ENCODE measurements at regions not wholly inside any gene's neighbourhood (a gene's known extent, or its start where the extent isn't known, plus 50 kb on each side); places are given as distances from the start of the nearest gene placed in this dataset.

GRCh38 chr1:188372821-188373220, 1544.1 kb downstream of the PLA2G4A start:
- H3K4me3 ChIP-seq (ENCODE audit: insufficient read depth, low read depth, low read length) = no peak overlapping the region
- H3K27me3 ChIP-seq (ENCODE audit: control insufficient read depth, insufficient read depth, low read length, poor library complexity, severe bottlenecking) = no peaks in the 10 kb centered on the region
- no peaks in the 10 kb centered on the region for H3K36me3 ChIP-seq (ENCODE audit: control insufficient read depth, insufficient read depth, low read length)
- no peaks in the 10 kb centered on the region for H3K4me1 ChIP-seq (ENCODE audit: control insufficient read depth, insufficient read depth, low read length)
- 86 to 97% methylated on average over 2 of the region's 2 CpGs for WGBS, 2 experiments
- no peaks in the 10 kb centered on the region for H3K9me3 ChIP-seq (ENCODE audit: control insufficient read depth, low read length)
- H3K27ac ChIP-seq (ENCODE audit: insufficient read depth, low read depth, low read length, poor library complexity, severe bottlenecking) = no peak overlapping the region

GRCh38 chr1:188382851-188383250, 1554.1 kb downstream of the PLA2G4A start:
- H3K27me3 ChIP-seq (ENCODE audit: control insufficient read depth, insufficient read depth, low read length, poor library complexity, severe bottlenecking) = no peaks in the 10 kb centered on the region
- H3K27ac ChIP-seq (ENCODE audit: insufficient read depth, low read depth, low read length, poor library complexity, severe bottlenecking) = no peak overlapping the region
- H3K9me3 ChIP-seq (ENCODE audit: control insufficient read depth, low read length) = no peaks in the 10 kb centered on the region
- no peaks in the 10 kb centered on the region for H3K36me3 ChIP-seq (ENCODE audit: control insufficient read depth, insufficient read depth, low read length)
- H3K4me3 ChIP-seq (ENCODE audit: insufficient read depth, low read depth, low read length) = no peak overlapping the region
- H3K4me1 ChIP-seq (ENCODE audit: control insufficient read depth, insufficient read depth, low read length) = no peaks in the 10 kb centered on the region
- WGBS, 2 experiments = 95% methylated on average over 2 of the region's 2 CpGs; no CpG with 5 or more reads in 1 of the 2 experiments

- WGBS, 2 experiments = 96% methylated on average over 5 of the region's 5 CpGs
These were observed 1557.4 kb downstream of the PLA2G4A start for GRCh38 chr1:188386161-188386560.

GRCh38 chr1:188386666-188387065, 1557.9 kb downstream of the PLA2G4A start:
- H3K36me3 ChIP-seq (ENCODE audit: control insufficient read depth, insufficient read depth, low read length) = no peaks in the 10 kb centered on the region
- H3K9me3 ChIP-seq (ENCODE audit: control insufficient read depth, low read length) = no peaks in the 10 kb centered on the region
- WGBS, 2 experiments = 79 to 93% methylated on average over 1 to 3 of the region's 3 CpGs
- no peaks in the 10 kb centered on the region for H3K4me1 ChIP-seq (ENCODE audit: control insufficient read depth, insufficient read depth, low read length)
- no peak overlapping the region for H3K4me3 ChIP-seq (ENCODE audit: insufficient read depth, low read depth, low read length)
- H3K27ac ChIP-seq (ENCODE audit: insufficient read depth, low read depth, low read length, poor library complexity, severe bottlenecking) = no peak overlapping the region
- no peaks in the 10 kb centered on the region for H3K27me3 ChIP-seq (ENCODE audit: control insufficient read depth, insufficient read depth, low read length, poor library complexity, severe bottlenecking)

More at GRCh38 chr1:188386161-188386560, 1557.4 kb downstream of the PLA2G4A start:
- no peak overlapping the region for H3K27ac ChIP-seq (ENCODE audit: insufficient read depth, low read depth, low read length, poor library complexity, severe bottlenecking)
- no peaks in the 10 kb centered on the region for H3K27me3 ChIP-seq (ENCODE audit: control insufficient read depth, insufficient read depth, low read length, poor library complexity, severe bottlenecking)
- no peaks in the 10 kb centered on the region for H3K9me3 ChIP-seq (ENCODE audit: control insufficient read depth, low read length)
- H3K36me3 ChIP-seq (ENCODE audit: control insufficient read depth, insufficient read depth, low read length) = no peaks in the 10 kb centered on the region
- no peaks in the 10 kb centered on the region for H3K4me1 ChIP-seq (ENCODE audit: control insufficient read depth, insufficient read depth, low read length)
- H3K4me3 ChIP-seq (ENCODE audit: insufficient read depth, low read depth, low read length) = no peak overlapping the region

GRCh38 chr1:188394677-188395076, 1565.9 kb downstream of the PLA2G4A start:
- H3K27ac ChIP-seq (ENCODE audit: insufficient read depth, low read depth, low read length, poor library complexity, severe bottlenecking) = no peak overlapping the region
- H3K4me3 ChIP-seq (ENCODE audit: insufficient read depth, low read depth, low read length) = no peak overlapping the region
- WGBS, 2 experiments = 88 to 92% methylated on average over 1 of the region's 1 CpG
- no peaks in the 10 kb centered on the region for H3K9me3 ChIP-seq (ENCODE audit: control insufficient read depth, low read length)
- H3K4me1 ChIP-seq (ENCODE audit: control insufficient read depth, insufficient read depth, low read length) = no peaks in the 10 kb centered on the region
- no peaks in the 10 kb centered on the region for H3K27me3 ChIP-seq (ENCODE audit: control insufficient read depth, insufficient read depth, low read length, poor library complexity, severe bottlenecking)
- H3K36me3 ChIP-seq (ENCODE audit: control insufficient read depth, insufficient read depth, low read length) = no peaks in the 10 kb centered on the region

GRCh38 chr1:188397521-188397920, 1568.8 kb downstream of the PLA2G4A start:
- Histone ChIP-seq H3K27ac (ENCODE audit: insufficient read depth, low read depth, low read length, poor library complexity, severe bottlenecking) (no peak overlapping the region), H3K4me1 (ENCODE audit: control insufficient read depth, insufficient read depth, low read length) (no peaks in the 10 kb centered on the region), H3K27me3 (ENCODE audit: control insufficient read depth, insufficient read depth, low read length, poor library complexity, severe bottlenecking) (no peaks in the 10 kb centered on the region), H3K9me3 (ENCODE audit: control insufficient read depth, low read length) (no peaks in the 10 kb centered on the region), H3K4me3 (ENCODE audit: insufficient read depth, low read depth, low read length) (no peak overlapping the region), H3K36me3 (ENCODE audit: control insufficient read depth, insufficient read depth, low read length) (no peaks in the 10 kb centered on the region)
- WGBS, 2 experiments = 80 to 89% methylated on average over 1 of the region's 2 CpGs

GRCh38 chr1:188402986-188403385, 1574.2 kb downstream of the PLA2G4A start:
- no peaks in the 10 kb centered on the region for H3K4me1 ChIP-seq (ENCODE audit: control insufficient read depth, insufficient read depth, low read length)
- WGBS, 2 experiments = 93% methylated on average over 2 of the region's 3 CpGs; no CpG with 5 or more reads in 1 of the 2 experiments
- H3K36me3 ChIP-seq (ENCODE audit: control insufficient read depth, insufficient read depth, low read length) = no peaks in the 10 kb centered on the region

GRCh38 chr1:188406636-188407035, 1577.9 kb downstream of the PLA2G4A start:
- H3K9me3 ChIP-seq (ENCODE audit: control insufficient read depth, low read length) = no peaks in the 10 kb centered on the region
- whole genome bisulfite sequencing, 2 experiments = 83 to 100% methylated on average over 2 of the region's 2 CpGs
- no peaks in the 10 kb centered on the region for H3K36me3 ChIP-seq (ENCODE audit: control insufficient read depth, insufficient read depth, low read length)
- no peaks in the 10 kb centered on the region for H3K27me3 ChIP-seq (ENCODE audit: control insufficient read depth, insufficient read depth, low read length, poor library complexity, severe bottlenecking)
- H3K4me3 ChIP-seq (ENCODE audit: insufficient read depth, low read depth, low read length) = no peak overlapping the region
- H3K27ac ChIP-seq (ENCODE audit: insufficient read depth, low read depth, low read length, poor library complexity, severe bottlenecking) = no peak overlapping the region
- no peaks in the 10 kb centered on the region for H3K4me1 ChIP-seq (ENCODE audit: control insufficient read depth, insufficient read depth, low read length)

More at GRCh38 chr1:188402986-188403385, 1574.2 kb downstream of the PLA2G4A start:
- no peak overlapping the region for H3K27ac ChIP-seq (ENCODE audit: insufficient read depth, low read depth, low read length, poor library complexity, severe bottlenecking)
- H3K4me3 ChIP-seq (ENCODE audit: insufficient read depth, low read depth, low read length) = no peak overlapping the region
- no peaks in the 10 kb centered on the region for H3K9me3 ChIP-seq (ENCODE audit: control insufficient read depth, low read length)
- H3K27me3 ChIP-seq (ENCODE audit: control insufficient read depth, insufficient read depth, low read length, poor library complexity, severe bottlenecking) = no peaks in the 10 kb centered on the region

GRCh38 chr1:188420177-188420576, 1591.4 kb downstream of the PLA2G4A start:
- Histone ChIP-seq H3K27me3 (ENCODE audit: control insufficient read depth, insufficient read depth, low read length, poor library complexity, severe bottlenecking) (no peaks in the 10 kb centered on the region), H3K36me3 (ENCODE audit: control insufficient read depth, insufficient read depth, low read length) (no peaks in the 10 kb centered on the region), H3K4me1 (ENCODE audit: control insufficient read depth, insufficient read depth, low read length) (no peaks in the 10 kb centered on the region), H3K9me3 (ENCODE audit: control insufficient read depth, low read length) (no peaks in the 10 kb centered on the region), H3K27ac (ENCODE audit: insufficient read depth, low read depth, low read length, poor library complexity, severe bottlenecking) (no peak overlapping the region), H3K4me3 (ENCODE audit: insufficient read depth, low read depth, low read length) (no peak overlapping the region)
- WGBS, 2 experiments = 87 to 92% methylated on average over 1 of the region's 1 CpG

GRCh38 chr1:188423073-188423472, 1594.3 kb downstream of the PLA2G4A start:
- Histone ChIP-seq H3K27ac (ENCODE audit: insufficient read depth, low read depth, low read length, poor library complexity, severe bottlenecking) (no peak overlapping the region), H3K9me3 (ENCODE audit: control insufficient read depth, low read length) (no peaks in the 10 kb centered on the region), H3K36me3 (ENCODE audit: control insufficient read depth, insufficient read depth, low read length) (no peaks in the 10 kb centered on the region), H3K27me3 (ENCODE audit: control insufficient read depth, insufficient read depth, low read length, poor library complexity, severe bottlenecking) (no peaks in the 10 kb centered on the region), H3K4me3 (ENCODE audit: insufficient read depth, low read depth, low read length) (no peak overlapping the region), H3K4me1 (ENCODE audit: control insufficient read depth, insufficient read depth, low read length) (no peaks in the 10 kb centered on the region)
- WGBS, 2 experiments = 75 to 87% methylated on average over 1 of the region's 1 CpG

- WGBS, 2 experiments = no CpG with 5 or more reads among the region's 1 CpG
- Histone ChIP-seq H3K4me1 (ENCODE audit: control insufficient read depth, insufficient read depth, low read length) (no peaks in the 10 kb centered on the region), H3K27ac (ENCODE audit: insufficient read depth, low read depth, low read length, poor library complexity, severe bottlenecking) (no peak overlapping the region), H3K27me3 (ENCODE audit: control insufficient read depth, insufficient read depth, low read length, poor library complexity, severe bottlenecking) (no peaks in the 10 kb centered on the region), H3K36me3 (ENCODE audit: control insufficient read depth, insufficient read depth, low read length) (no peaks in the 10 kb centered on the region), H3K9me3 (ENCODE audit: control insufficient read depth, low read length) (no peaks in the 10 kb centered on the region), H3K4me3 (ENCODE audit: insufficient read depth, low read depth, low read length) (no peak overlapping the region)
These were observed 1595.4 kb downstream of the PLA2G4A start for GRCh38 chr1:188424176-188424575.
